Erythroblast (primary cell): ENCODE measurements at regions not wholly inside any gene's neighbourhood (a gene's known extent, or its start where the extent isn't known, plus 50 kb on each side); places are given as distances from the start of the nearest gene placed in this dataset.

Source experiments
- GATA1 ChIP-seq: IDR thresholded peaks from 2 replicates; pipeline ENCODE4 v1.6.1; 2011; ENCODE audit warnings: low read depth, mild to moderate bottlenecking, control low read depth, low read length, moderate library complexity
- POLR2A ChIP-seq: IDR thresholded peaks from 2 replicates; pipeline ENCODE4 v1.6.1; 2011; ENCODE audit warnings: mild to moderate bottlenecking, low read length

GRCh38 chr12:33547084-33547483 lies 107.5 kb upstream of the SYT10 start:
- TF ChIP-seq GATA1 (no peak), POLR2A (no peak)
